GM19397 (cell line): ENCODE measurements at regions not wholly inside any gene's neighbourhood (a gene's known extent, or its start where the extent isn't known, plus 50 kb on each side); places are given as distances from the start of the nearest gene placed in this dataset.
"Not testable (repeated sequence)": the region's sequence is repeated elsewhere in the genome, so short reads cannot be mapped to it uniquely, and the experiment has no call there.

Experiments
- ATAC-seq: cut with Tn5 transposase; IDR thresholded peaks from one replicate; pipeline ENCODE4 v1.9.1; 2021; ENCODE audit warnings: mild to moderate bottlenecking, moderate library complexity; ENCODE audit not compliant: unreplicated experiment

DNA sequence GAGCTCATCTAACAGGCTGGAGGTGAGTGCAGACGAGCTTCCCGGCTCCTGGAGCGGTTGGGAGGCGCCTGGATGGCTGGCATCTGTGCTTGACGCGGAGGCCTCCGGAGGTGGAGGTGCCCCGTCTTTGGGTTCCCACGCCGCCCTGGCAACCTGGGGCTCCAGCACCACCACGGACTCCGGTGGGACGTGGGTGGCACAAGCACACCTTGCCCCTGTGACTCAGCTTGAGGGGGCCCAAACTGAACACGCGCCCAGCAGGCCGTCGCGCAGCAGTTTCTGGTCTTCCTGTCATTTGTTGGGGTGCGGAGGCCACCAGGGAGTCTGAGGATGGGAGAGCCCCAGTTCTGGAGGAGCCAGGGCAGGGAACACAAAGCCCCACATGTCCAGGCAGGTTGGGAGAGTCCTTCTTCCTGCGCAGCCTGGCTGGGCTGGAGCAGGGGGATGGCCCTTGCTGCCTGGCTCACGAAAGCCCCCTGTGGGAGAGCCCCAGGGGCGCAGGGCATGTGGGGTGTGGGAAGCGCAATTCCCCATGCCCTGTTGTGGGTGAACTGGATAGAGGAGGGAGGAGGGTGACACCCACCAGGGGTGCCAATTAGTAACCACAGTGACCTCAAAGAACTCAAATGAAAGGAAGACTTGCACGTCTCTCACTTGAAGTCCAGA, 1378.6 kb upstream of the DEFB115 start:
- ATAC-seq = peak; percentile 54

DNA sequence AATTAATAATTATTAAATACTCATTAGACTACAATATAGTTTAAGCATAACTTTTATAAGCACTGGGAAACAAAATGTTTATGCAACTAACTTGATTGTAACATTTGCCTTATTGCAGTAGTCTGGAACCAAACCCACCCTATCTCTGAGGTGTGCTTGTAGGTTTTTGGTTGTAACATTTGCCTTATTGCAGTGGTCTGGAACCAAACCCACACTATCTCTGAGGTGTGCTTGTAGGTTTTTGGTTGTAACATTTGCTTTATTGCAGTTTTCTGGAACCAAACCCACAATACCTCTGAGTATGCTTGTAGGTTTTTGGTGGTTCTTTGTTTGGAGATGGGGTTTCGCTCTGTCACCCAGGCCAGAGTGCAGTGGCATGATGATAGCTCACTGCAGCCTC, 1376.4 kb upstream of the DEFB115 start:
- ATAC-seq = not testable (repeated sequence)

- ATAC-seq = not testable (repeated sequence)
Observed at GRCh38 chr20:29883514-29884219, 1373.8 kb upstream of the DEFB115 start.

- not testable (repeated sequence) for ATAC-seq
Observed at GRCh38 chr20:29884322-29884721, 1373.1 kb upstream of the DEFB115 start.

DNA sequence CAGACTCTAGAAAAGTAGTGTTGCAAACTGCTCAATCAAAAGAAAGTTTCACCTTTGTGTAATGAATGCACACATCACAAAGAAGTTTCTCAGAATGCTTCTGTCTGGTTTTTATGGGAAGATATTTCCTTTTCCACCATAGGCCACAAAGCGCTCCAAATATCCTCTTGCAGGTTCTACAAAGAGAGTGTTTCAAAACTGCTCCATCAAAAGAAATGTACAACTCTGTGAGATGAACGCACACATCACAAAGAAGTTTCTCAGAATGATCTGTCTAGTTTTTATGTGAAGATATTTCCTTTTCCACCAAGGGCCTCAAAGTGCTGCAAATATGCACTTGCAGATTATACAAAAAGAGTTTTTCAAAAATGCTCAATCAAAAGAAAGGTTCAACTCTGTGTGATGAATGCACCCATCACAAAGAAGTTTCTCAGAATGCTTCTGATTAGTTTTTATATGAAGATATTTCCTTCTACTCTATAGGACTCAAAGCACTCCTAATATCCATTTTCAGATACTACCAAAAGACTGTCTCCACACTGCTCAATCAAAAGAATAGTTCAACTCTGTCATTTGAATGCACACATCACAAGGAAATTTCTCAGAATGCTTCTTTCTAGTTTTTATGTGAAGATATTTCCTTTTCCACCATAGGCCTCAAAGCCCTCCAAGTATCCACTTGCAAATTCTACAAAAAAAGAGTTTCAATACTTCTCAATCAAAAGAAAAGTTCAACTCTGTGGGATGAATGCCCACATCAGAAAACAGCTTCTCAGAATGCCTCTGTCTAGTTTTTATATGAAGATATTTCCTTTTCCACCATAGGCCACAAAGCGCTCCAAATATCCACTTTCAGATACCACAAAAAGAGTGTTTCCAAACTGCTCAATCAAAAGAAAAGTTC, 1371.9 kb upstream of the DEFB115 start:
- ATAC-seq = not testable (repeated sequence)

GRCh38 chr20:29891555-29891954, 1365.9 kb upstream of the DEFB115 start:
- not testable (repeated sequence) for ATAC-seq
